GM18951 (cell line): ENCODE measurements at regions not wholly inside any gene's neighbourhood (a gene's known extent, or its start where the extent isn't known, plus 50 kb on each side); places are given as distances from the start of the nearest gene placed in this dataset.

Experiments used
- POLR2A ChIP-seq: IDR thresholded peaks from 4 replicates; pipeline ENCODE4 v1.6.1; 2011; ENCODE audit warnings: mild to moderate bottlenecking; ENCODE audit not compliant: insufficient read length, insufficient read depth; ENCODE audit errors: extremely low read depth
- in situ Hi-C: fragments of 300-500 bp; cut with MboI; formaldehyde crosslinking; loops from one replicate; pipeline ENCODE4 v1.12.0; 2022; ENCODE audit warnings: low sequenced_read_pairs, mixed read lengths, inconsistent platforms; ENCODE audit not compliant: unreplicated experiment

DNA sequence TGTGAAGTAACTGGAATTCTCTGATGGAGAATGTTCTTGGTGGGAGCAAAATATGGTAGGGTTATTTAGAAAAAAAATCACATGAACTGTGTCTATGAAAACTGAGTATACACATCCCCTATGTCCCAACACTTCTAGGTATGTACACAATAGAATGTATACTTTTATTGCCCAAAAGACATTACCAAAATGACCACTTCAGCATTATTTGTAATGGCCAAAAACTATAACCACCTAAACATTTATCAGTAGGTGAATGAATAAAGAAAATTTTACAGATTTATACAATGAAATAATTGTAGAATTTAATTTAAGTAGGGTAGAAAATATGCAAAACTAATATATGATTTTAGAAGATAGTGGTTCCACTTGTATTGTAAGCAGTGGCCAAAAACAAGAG is 462.8 kb downstream of the KCNJ3 start:
- no peak for TF ChIP-seq POLR2A
- in situ Hi-C loops, result no loop called here

DNA sequence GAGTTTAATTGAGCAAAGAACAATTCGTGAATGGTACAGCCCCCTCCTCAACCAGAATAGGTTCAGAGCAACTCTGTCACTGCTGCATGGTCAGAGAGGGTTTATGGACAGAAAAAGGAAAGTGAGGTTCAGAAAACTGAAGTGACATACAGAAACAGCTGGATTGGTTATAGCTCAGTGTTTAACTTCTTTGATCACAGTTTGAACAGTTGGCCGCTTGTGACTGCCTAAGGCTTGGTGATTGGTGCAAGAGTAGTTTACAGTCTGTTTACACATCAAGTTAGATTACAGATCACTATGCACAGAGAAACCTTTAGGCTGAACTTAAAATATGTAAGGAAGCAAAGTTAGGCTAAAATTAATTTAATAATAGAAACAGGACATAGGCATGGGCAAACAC is 459.2 kb downstream of the KCNJ3 start:
- in situ Hi-C loops, result no loop called here
- TF ChIP-seq POLR2A, result no peak

DNA sequence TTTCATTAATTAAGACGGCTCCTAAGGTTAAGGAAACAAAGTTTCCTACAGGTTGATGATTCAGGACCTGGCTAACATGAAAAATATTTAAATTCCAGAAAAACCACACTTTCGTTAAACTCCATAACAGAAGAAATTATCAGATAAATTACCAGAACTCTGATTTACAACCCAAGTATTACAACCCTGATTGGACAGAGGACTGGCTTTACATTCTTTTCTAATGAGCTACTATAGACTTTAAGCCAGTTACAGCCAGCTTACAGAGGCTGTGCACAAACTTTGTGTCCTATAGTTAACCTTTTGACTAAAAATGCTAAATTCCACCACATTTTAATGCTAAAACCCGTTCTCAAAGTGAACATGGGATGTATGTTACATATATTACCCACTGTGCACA is 458.6 kb downstream of the KCNJ3 start:
- in situ Hi-C loops, result no loop called here
- no peak for TF ChIP-seq POLR2A

DNA sequence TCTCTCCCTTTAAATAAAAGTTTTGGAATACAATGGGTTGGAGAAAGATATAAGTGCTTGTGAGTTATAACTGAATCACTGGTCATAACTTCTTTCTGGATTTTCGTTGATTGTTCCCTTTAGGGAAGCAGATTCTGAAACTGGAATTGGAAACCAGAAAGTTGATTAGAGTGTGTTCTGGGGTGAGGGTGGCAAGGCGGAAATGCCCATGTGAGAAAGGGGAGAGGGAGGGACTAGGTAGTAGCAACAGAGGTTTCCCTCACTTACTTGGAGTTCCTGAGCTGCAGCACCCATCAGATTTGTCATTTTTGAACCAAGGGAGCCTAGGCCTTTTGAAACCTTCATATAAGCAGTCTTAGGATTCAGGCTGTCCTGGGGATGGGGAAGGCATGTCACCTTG is 453.4 kb downstream of the KCNJ3 start:
- in situ Hi-C loops, result no loop called here
- no peak for TF ChIP-seq POLR2A

DNA sequence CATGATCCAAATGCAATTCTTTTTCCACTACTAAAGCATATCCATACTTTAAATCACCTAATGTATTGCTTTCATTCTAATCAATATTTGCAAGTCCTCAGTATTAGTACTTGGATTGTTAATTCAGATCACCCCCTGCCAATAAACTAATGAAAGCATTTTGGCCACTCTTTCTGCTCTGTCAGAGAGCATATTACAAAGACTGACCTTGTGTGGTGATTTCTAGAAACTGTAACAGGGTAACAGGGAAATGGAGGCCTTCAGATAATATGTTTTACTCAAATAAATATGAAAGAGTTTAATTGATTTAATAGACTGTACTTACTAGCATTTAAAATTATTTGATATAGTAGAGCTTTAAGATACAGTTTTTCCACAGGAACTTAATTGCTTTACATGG is 453.0 kb downstream of the KCNJ3 start:
- in situ Hi-C loops, result no loop called here
- no peak for TF ChIP-seq POLR2A

- no peak for TF ChIP-seq POLR2A
- in situ Hi-C loops, result no loop called here
These were observed 447.3 kb downstream of the KCNJ3 start for GRCh38 chr2:155145758-155146229.

GRCh38 chr2:155141418-155141817 is 442.9 kb downstream of the KCNJ3 start:
- no peak for TF ChIP-seq POLR2A

DNA sequence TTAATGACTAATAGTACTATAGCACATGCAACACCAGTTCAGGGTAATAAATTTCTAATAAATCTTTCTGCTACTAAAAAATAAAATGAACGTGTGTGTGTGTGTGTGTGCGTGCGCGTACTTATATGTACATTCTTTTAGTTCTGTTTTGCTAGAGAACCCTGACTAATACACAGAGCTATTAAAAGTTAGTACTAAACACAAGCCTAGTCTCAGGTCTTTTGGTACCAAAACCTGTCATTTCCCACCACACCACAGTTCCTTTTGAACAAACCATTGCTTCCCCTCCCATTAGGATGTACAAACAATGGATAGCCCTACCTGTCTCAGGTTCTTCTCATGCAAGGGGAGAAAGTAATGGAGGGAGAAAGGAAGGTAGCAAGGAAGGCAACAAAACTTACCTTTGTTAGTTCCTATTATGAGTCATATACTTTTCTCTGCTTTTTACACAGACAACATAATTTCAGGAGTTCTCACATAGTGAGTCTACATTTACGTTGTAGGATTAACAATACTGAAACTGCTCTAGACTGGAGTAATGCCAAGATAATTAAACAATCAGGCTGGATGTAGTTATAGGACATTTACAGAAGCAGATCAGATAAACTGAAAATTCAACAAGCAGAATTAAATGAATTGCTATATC is 427.2 kb downstream of the KCNJ3 start:
- in situ Hi-C loops, result no loop called here
- no peak for TF ChIP-seq POLR2A

More at GRCh38 chr2:155141418-155141817, 442.9 kb downstream of the KCNJ3 start:
- in situ Hi-C loops, result no loop called here

DNA sequence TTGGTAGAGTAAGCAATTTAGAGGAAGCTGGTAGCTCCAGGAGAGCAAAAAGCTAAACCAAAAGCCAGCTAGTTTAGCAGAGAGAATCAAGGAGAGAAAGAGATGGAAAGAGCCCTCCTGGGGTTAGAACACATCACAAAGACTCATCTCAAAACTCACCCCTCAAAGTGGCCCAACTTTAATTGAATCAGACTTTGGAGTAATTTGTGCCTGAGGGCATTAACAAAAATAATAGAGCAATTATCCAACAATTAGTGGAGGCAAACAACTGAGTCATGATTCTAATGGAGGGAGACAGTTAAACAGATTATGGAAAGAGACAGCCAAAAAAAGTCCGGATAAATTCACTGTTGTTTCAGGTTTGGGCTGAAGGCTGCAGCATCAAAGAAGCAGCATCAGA is 417.4 kb downstream of the KCNJ3 start:
- TF ChIP-seq POLR2A, result no peak
- in situ Hi-C loops, result no loop called here

DNA sequence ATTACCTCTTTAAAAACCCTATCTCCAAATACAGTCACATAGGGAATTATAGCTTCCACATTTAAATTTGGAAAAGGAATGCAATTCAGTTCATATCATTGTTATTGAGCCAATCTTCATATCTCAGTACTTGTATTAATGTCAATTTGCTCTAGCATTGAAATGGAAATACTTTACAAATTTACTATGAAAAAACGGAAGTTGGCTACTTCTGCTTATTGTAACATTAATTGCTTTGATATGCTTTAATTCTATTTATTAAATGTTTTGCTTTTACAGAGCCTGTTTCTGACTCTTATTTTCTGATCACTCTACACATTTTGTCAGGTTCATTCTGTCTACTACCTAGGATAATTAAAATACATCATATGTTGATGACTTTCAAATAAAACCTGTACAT is 412.6 kb downstream of the KCNJ3 start:
- no peak for TF ChIP-seq POLR2A
- in situ Hi-C loops, result no loop called here

- TF ChIP-seq POLR2A, result no peak
- in situ Hi-C loops, result no loop called here
These were observed 411.0 kb downstream of the KCNJ3 start for GRCh38 chr2:155109527-155109926.

GRCh38 chr2:155100261-155100660 is 401.8 kb downstream of the KCNJ3 start:
- TF ChIP-seq POLR2A, result no peak
- in situ Hi-C loops, result no loop called here

DNA sequence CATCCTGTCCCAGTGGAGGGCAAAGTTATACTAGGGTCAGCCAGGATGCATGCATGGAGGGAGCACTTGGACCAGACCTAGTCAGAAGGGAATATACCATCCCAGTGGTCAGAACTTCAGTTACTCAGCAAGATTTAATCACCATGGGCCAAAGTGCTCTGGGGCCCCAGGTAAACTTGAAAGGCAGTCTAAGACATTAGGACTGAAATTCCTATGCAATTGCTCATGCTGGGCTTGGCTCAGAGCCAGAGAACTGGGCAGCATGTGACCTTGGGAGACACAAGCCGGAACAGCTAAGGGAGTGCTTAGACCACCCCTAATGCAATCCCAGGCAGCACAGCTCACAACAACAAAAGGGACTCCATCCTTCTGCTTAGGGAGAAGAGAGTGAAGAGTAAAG is 401.3 kb downstream of the KCNJ3 start:
- no peak for TF ChIP-seq POLR2A

DNA sequence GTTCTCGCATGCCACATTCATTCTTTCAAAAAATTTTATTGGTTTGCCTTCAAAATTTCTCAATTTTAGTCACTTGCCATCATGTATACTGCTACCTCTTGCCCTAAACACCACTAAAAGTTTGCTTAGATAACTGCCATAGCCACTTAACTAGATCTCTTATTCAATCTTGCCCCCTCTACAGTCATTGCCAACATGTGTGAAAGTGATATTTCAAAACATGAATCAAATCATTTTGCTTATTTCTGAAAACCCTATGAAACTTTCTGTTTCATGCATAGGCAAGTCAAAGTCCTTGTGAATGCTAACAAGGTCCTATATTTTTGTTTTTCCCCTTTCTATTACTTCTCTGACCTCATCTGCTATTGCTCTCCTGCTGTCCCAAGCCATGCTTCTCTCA is 397.1 kb downstream of the KCNJ3 start:
- in situ Hi-C loops, result no loop called here
- no peak for TF ChIP-seq POLR2A

More for the DNA sequence above, 401.3 kb downstream of the KCNJ3 start:
- in situ Hi-C loops, result no loop called here

DNA sequence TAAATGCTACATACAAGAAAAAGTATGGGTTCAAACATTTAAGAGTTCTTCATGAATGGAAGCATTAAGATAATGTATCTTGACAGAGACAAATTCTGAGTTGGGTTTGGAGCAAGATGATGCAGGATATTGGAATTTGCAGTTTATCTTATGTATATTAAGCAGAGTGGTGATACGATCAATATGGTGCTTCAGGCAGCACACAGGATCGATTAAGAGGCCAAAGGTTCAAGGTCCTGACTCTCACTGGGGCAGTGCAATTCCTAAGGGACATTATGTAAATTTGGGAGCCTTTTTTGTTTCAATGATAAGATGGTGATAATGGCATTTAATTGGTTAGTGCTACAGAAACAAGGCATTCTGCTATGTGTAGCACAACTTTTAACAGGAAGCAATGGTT is 381.9 kb downstream of the KCNJ3 start:
- no peak for TF ChIP-seq POLR2A
- in situ Hi-C loops, result no loop called here
